Type B pancreatic cell (in vitro differentiated cells): ENCODE measurements at regions not wholly inside any gene's neighbourhood (a gene's known extent, or its start where the extent isn't known, plus 50 kb on each side); places are given as distances from the start of the nearest gene placed in this dataset.

ENCODE experiments used
- DNase-seq: peaks from one replicate; pipeline ENCODE4 v3.0.0; 2021; ENCODE audit warnings: mixed read lengths; ENCODE audit not compliant: unreplicated experiment; ENCODE audit errors: extremely low spot score
- H3K27ac Mint-ChIP-seq: 2 replicates; pipeline ENCODE4 v1.8.0; 2021; ENCODE audit warnings: mild to moderate bottlenecking, mixed read lengths
- H3K27me3 Mint-ChIP-seq: 2 replicates; pipeline ENCODE4 v1.8.0; 2021; ENCODE audit warnings: mixed read lengths
- H3K36me3 Mint-ChIP-seq: 2 replicates; pipeline ENCODE4 v1.8.0; 2021; ENCODE audit warnings: mixed read lengths
- H3K4me1 Mint-ChIP-seq: one replicate; pipeline ENCODE4 v1.8.0; 2021; ENCODE audit warnings: mixed read lengths; ENCODE audit not compliant: unreplicated experiment
- H3K4me3 Mint-ChIP-seq: 2 replicates; pipeline ENCODE4 v1.8.0; 2021; ENCODE audit warnings: mild to moderate bottlenecking, mixed read lengths
- H3K9me3 Mint-ChIP-seq: 2 replicates; pipeline ENCODE4 v1.8.0; 2021; ENCODE audit warnings: mixed read lengths
- CTCF ChIP-seq: fragments of 200-600 bp; sonication (generic); conservative IDR thresholded peaks from 2 replicates; pipeline ENCODE4 v1.5.0; 2021; ENCODE audit warnings: antibody characterized with exemption, mild to moderate bottlenecking

DNA sequence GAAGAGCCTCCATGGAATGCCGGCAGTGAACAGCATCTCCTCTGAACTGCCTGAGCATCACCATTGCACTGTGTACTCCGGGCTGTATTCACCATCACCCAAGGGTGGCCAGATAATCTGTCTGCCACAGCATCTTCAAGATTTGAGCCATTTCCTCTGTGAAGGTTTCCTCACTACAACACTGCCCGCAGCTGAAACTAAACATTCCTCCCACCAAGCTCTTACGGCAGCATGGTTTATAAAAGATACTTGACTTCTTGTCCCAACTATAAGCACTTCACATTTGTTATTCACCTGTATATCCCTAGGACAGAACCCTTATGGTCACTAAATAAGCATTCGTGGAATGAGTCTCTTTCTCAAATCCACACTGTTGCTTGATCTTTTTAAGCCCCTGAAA is 125.9 kb downstream of the SST start:
- Mint-ChIP-seq H3K36me3 (no peaks in the 10 kb centered on the region), H3K9me3 (no peaks in the 10 kb centered on the region), H3K27me3 (peaks cover 4% of the 10 kb centered on the region), H3K27ac (no peak overlapping the region), H3K4me3 (no peak overlapping the region), H3K4me1 (no peaks in the 10 kb centered on the region)
- DNase-seq: no peak
- no peak for TF ChIP-seq CTCF

- Mint-ChIP-seq H3K27me3 (no peaks in the 10 kb centered on the region), H3K4me3 (no peak overlapping the region), H3K36me3 (no peaks in the 10 kb centered on the region), H3K27ac (no peak overlapping the region), H3K9me3 (no peaks in the 10 kb centered on the region), H3K4me1 (no peaks in the 10 kb centered on the region)
- no peak for DNase-seq
- no peak for TF ChIP-seq CTCF
Observed at GRCh38 chr3:187540847-187541246, 129.3 kb downstream of the SST start.

DNA sequence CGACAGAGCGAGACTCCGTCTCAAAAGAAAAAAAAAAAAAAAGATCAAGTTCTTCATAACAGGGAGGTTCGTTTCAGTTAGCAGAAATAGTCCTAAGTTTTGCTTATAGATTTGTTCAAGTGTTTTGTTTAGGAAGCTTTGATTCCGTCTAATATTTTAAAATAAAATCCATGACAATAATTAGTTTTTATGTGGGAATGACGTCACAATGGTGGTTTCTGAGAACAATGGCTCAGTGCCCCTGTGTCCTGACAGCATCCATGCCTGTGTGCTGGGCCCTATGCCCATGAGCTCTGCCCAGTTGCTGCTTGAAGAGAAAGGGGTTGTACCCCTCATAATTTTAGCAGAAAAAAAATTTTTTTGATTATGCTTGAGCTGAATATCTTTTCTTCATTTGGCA is 134.0 kb downstream of the SST start:
- H3K27me3 Mint-ChIP-seq: no peaks in the 10 kb centered on the region
- H3K27ac Mint-ChIP-seq: no peak overlapping the region
- H3K4me1 Mint-ChIP-seq: no peaks in the 10 kb centered on the region
- H3K9me3 Mint-ChIP-seq: no peaks in the 10 kb centered on the region
- DNase-seq: no peak
- TF ChIP-seq CTCF: no peak
- H3K36me3 Mint-ChIP-seq: no peaks in the 10 kb centered on the region
- H3K4me3 Mint-ChIP-seq: no peak overlapping the region

GRCh38 chr3:187533797-187534196 is 136.4 kb downstream of the SST start:
- Mint-ChIP-seq H3K4me3 (no peak overlapping the region), H3K36me3 (no peaks in the 10 kb centered on the region), H3K27ac (no peak overlapping the region), H3K4me1 (no peaks in the 10 kb centered on the region), H3K9me3 (no peaks in the 10 kb centered on the region), H3K27me3 (no peaks in the 10 kb centered on the region)
- no peak for TF ChIP-seq CTCF
- DNase-seq: no peak

DNA sequence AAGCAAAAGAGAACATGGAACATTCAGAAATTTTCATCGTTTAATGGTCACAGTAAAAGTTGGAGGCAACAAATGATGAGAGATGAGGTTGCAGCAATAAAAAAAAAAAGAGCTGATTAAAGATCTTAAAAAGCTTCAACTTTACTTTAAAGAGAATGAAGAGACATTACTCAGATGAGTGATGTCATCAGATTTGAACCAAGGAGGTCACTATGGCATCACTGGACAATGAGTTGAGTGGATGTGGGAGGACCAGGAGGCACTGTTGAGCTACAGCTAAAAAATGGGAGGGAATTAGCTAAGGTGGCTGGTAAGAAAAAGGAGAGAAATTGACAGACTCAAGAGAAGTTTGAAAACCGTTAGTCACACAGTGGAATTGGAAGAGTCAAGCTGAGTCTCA is 138.4 kb downstream of the SST start:
- no peak overlapping the region for H3K4me3 Mint-ChIP-seq
- no peak overlapping the region for H3K27ac Mint-ChIP-seq
- no peak for TF ChIP-seq CTCF
- no peaks in the 10 kb centered on the region for H3K9me3 Mint-ChIP-seq
- H3K4me1 Mint-ChIP-seq: no peaks in the 10 kb centered on the region
- no peaks in the 10 kb centered on the region for H3K36me3 Mint-ChIP-seq
- no peak for DNase-seq
- no peaks in the 10 kb centered on the region for H3K27me3 Mint-ChIP-seq

- H3K9me3 Mint-ChIP-seq: no peaks in the 10 kb centered on the region
- no peaks in the 10 kb centered on the region for H3K36me3 Mint-ChIP-seq
- H3K4me1 Mint-ChIP-seq: no peaks in the 10 kb centered on the region
- no peaks in the 10 kb centered on the region for H3K27me3 Mint-ChIP-seq
- no peak overlapping the region for H3K4me3 Mint-ChIP-seq
- no peak overlapping the region for H3K27ac Mint-ChIP-seq
- no peak for TF ChIP-seq CTCF
- DNase-seq: no peak
Observed at GRCh38 chr3:187522890-187523289, 147.3 kb downstream of the SST start.
